ENCODE measurements at regions not wholly inside any gene's neighbourhood (a gene's known extent, or its start where the extent isn't known, plus 50 kb on each side); places are given as distances from the start of the nearest gene placed in this dataset.

GRCh38 chr12:127260531-127260930 is 1006.4 kb upstream of the TMEM132C start:
- Histone ChIP-seq H3K4me1 (ENCODE audit: control insufficient read depth, insufficient read depth, low read length) (no peaks in the 10 kb centered on the region), H3K27me3 (ENCODE audit: control insufficient read depth, insufficient read depth, low read length) (no peaks in the 10 kb centered on the region), H3K4me3 (ENCODE audit: low read depth, low read length) (no peak overlapping the region), H3K9me3 (ENCODE audit: control insufficient read depth, insufficient read depth, low read length) (no peaks in the 10 kb centered on the region), H3K9ac (ENCODE audit: low read depth, low read length) (no peak overlapping the region), H3K36me3 (ENCODE audit: control insufficient read depth, insufficient read depth, low read length) (no peaks in the 10 kb centered on the region)

GRCh38 chr12:127260999-127261398 is 1006.0 kb upstream of the TMEM132C start:
- Histone ChIP-seq H3K9me3 (ENCODE audit: control insufficient read depth, insufficient read depth, low read length) (no peaks in the 10 kb centered on the region), H3K4me3 (ENCODE audit: low read depth, low read length) (no peak overlapping the region), H3K9ac (ENCODE audit: low read depth, low read length) (no peak overlapping the region), H3K36me3 (ENCODE audit: control insufficient read depth, insufficient read depth, low read length) (no peaks in the 10 kb centered on the region), H3K4me1 (ENCODE audit: control insufficient read depth, insufficient read depth, low read length) (no peaks in the 10 kb centered on the region), H3K27me3 (ENCODE audit: control insufficient read depth, insufficient read depth, low read length) (no peaks in the 10 kb centered on the region)

DNA sequence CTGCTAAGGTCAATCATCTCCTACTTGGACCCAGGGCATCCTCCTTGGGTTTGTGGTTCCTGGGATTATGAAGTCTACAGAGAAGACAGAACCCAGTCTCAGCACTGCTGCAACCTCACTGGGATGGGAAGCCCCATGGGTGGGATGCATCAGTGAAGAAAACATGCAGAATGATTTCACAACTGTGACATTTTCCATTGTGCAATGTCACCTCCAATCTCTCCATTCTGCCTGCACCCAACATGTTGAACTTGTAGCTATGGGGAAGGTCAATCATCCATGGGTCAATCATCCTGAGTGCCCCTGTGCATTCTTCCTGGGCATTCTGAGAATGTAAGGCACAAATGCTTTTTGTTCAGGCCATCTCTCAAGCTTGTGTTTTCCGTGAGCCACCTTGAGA is 1004.4 kb upstream of the TMEM132C start:
- H3K9ac ChIP-seq (ENCODE audit: low read depth, low read length) = no peak overlapping the region
- H3K9me3 ChIP-seq (ENCODE audit: control insufficient read depth, insufficient read depth, low read length) = no peaks in the 10 kb centered on the region
- no peaks in the 10 kb centered on the region for H3K4me1 ChIP-seq (ENCODE audit: control insufficient read depth, insufficient read depth, low read length)
- no peaks in the 10 kb centered on the region for H3K36me3 ChIP-seq (ENCODE audit: control insufficient read depth, insufficient read depth, low read length)
- no peak overlapping the region for H3K4me3 ChIP-seq (ENCODE audit: low read depth, low read length)
- H3K27me3 ChIP-seq (ENCODE audit: control insufficient read depth, insufficient read depth, low read length) = no peaks in the 10 kb centered on the region

- H3K27me3 ChIP-seq (ENCODE audit: control insufficient read depth, insufficient read depth, low read length) = no peaks in the 10 kb centered on the region
- H3K9ac ChIP-seq (ENCODE audit: low read depth, low read length) = no peak overlapping the region
- no peak overlapping the region for H3K4me3 ChIP-seq (ENCODE audit: low read depth, low read length)
- H3K9me3 ChIP-seq (ENCODE audit: control insufficient read depth, insufficient read depth, low read length) = no peaks in the 10 kb centered on the region
- H3K36me3 ChIP-seq (ENCODE audit: control insufficient read depth, insufficient read depth, low read length) = no peaks in the 10 kb centered on the region
- no peaks in the 10 kb centered on the region for H3K4me1 ChIP-seq (ENCODE audit: control insufficient read depth, insufficient read depth, low read length)
These were observed 1003.3 kb upstream of the TMEM132C start for GRCh38 chr12:127263621-127264020.

GRCh38 chr12:127267128-127267527 is 999.8 kb upstream of the TMEM132C start:
- H3K27me3 ChIP-seq (ENCODE audit: control insufficient read depth, insufficient read depth, low read length) = no peaks in the 10 kb centered on the region
- H3K9ac ChIP-seq (ENCODE audit: low read depth, low read length) = no peak overlapping the region
- no peaks in the 10 kb centered on the region for H3K4me1 ChIP-seq (ENCODE audit: control insufficient read depth, insufficient read depth, low read length)
- no peaks in the 10 kb centered on the region for H3K36me3 ChIP-seq (ENCODE audit: control insufficient read depth, insufficient read depth, low read length)
- no peaks in the 10 kb centered on the region for H3K9me3 ChIP-seq (ENCODE audit: control insufficient read depth, insufficient read depth, low read length)
- no peak overlapping the region for H3K4me3 ChIP-seq (ENCODE audit: low read depth, low read length)

DNA sequence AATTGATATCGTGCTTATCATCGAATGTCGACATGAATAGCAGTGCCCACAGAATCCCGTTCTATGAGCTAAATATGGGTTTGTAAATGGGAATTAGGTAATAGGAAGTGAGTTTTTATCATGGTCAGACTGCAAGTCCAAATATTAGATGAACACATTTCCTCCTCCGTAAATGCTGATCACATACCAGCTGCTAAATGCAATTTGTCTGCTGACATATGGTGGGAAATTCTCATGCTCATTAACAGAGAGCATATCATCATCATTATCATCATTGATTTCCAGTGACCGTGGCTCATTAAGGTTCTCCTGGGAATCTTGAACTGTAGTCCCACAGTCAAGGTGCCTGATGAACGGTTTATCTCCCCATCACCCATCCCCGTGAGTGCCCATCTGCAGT is 998.8 kb upstream of the TMEM132C start:
- H3K9ac ChIP-seq (ENCODE audit: low read depth, low read length) = no peak overlapping the region
- H3K4me3 ChIP-seq (ENCODE audit: low read depth, low read length) = no peak overlapping the region
- H3K27me3 ChIP-seq (ENCODE audit: control insufficient read depth, insufficient read depth, low read length) = no peaks in the 10 kb centered on the region

DNA sequence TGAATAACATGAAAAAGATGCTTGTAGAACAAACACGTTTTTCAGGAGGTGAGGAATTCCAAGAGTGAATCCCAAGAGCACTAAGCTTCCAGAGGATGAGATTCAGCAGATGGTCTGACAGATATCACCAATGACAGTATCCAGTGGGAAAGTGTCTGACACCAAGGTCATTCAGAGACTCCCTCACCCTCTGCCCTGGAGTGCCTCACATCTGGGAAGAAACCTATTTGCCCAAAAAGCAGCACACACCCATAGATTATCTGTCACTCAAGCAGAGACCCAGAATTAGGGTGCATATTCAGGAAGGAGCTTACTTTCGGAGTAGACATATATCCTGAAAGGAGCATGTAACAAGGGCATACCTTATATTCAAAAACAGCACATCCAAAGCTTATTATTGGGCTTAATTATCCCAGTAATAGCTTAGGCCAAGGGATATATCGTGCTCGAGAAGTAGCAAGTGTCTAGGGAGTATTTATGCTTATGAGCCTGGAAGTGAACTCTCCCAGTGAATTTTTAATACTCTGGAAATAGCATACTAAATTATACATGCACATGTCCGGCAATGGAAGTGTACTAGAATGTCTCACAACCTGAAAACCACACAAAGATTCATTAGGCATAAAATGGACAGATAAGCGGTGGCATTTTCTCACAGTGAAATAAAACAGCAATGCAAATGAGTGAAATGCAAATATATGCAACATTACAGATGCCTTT is 998.1 kb upstream of the TMEM132C start:
- no peaks in the 10 kb centered on the region for H3K9me3 ChIP-seq (ENCODE audit: control insufficient read depth, insufficient read depth, low read length)
- H3K27me3 ChIP-seq (ENCODE audit: control insufficient read depth, insufficient read depth, low read length) = no peaks in the 10 kb centered on the region
- no peaks in the 10 kb centered on the region for H3K36me3 ChIP-seq (ENCODE audit: control insufficient read depth, insufficient read depth, low read length)
- H3K9ac ChIP-seq (ENCODE audit: low read depth, low read length) = no peak overlapping the region
- H3K4me1 ChIP-seq (ENCODE audit: control insufficient read depth, insufficient read depth, low read length) = no peaks in the 10 kb centered on the region
- no peak overlapping the region for H3K4me3 ChIP-seq (ENCODE audit: low read depth, low read length)

More for the DNA sequence above, 998.8 kb upstream of the TMEM132C start:
- no peaks in the 10 kb centered on the region for H3K4me1 ChIP-seq (ENCODE audit: control insufficient read depth, insufficient read depth, low read length)
- no peaks in the 10 kb centered on the region for H3K9me3 ChIP-seq (ENCODE audit: control insufficient read depth, insufficient read depth, low read length)
- H3K36me3 ChIP-seq (ENCODE audit: control insufficient read depth, insufficient read depth, low read length) = no peaks in the 10 kb centered on the region

DNA sequence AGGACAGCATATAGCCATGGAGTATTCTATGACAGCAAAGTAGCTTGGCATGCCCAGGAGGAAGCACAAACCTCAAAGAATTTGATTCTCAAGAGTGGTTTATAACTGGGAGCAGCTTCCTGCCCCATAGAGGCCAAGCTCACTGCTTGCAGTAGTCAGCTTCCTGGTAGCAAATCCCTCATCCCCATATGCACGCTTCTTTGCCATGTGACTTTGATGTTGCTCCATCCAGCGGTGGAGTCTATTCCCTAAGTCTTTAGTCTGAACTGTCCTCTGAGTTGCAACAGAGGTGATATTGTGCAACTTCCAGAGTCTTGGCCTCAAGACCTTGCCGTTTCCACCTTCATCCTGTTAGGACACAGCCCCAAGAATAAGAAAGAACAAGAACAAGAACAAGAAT is 996.8 kb upstream of the TMEM132C start:
- no peaks in the 10 kb centered on the region for H3K36me3 ChIP-seq (ENCODE audit: control insufficient read depth, insufficient read depth, low read length)
- no peak overlapping the region for H3K4me3 ChIP-seq (ENCODE audit: low read depth, low read length)
- H3K9ac ChIP-seq (ENCODE audit: low read depth, low read length) = no peak overlapping the region
- H3K9me3 ChIP-seq (ENCODE audit: control insufficient read depth, insufficient read depth, low read length) = no peaks in the 10 kb centered on the region
- H3K4me1 ChIP-seq (ENCODE audit: control insufficient read depth, insufficient read depth, low read length) = no peaks in the 10 kb centered on the region
- no peaks in the 10 kb centered on the region for H3K27me3 ChIP-seq (ENCODE audit: control insufficient read depth, insufficient read depth, low read length)

DNA sequence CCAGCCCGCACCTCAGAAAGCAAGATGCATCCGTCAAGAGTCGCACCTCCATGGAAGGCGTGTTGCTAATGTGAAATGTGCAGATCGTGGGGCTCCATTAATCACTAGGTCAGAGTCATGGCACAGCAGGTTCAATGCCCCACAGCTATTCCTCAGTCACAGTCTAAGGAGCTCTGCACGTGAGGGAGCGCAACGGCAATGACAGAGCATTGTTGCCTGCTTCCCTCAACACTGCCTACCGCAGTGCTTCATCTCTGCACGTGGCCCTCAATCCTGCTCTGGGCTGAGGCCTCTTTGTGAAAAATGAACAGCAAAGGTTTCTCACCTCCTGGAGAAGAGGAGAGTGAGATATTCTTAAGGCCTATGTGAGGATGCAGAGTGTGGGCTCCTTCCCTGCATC is 995.2 kb upstream of the TMEM132C start:
- no peak overlapping the region for H3K4me3 ChIP-seq (ENCODE audit: low read depth, low read length)
- H3K9ac ChIP-seq (ENCODE audit: low read depth, low read length) = no peak overlapping the region
- H3K36me3 ChIP-seq (ENCODE audit: control insufficient read depth, insufficient read depth, low read length) = no peaks in the 10 kb centered on the region
- H3K4me1 ChIP-seq (ENCODE audit: control insufficient read depth, insufficient read depth, low read length) = no peaks in the 10 kb centered on the region
- H3K27me3 ChIP-seq (ENCODE audit: control insufficient read depth, insufficient read depth, low read length) = no peaks in the 10 kb centered on the region
- H3K9me3 ChIP-seq (ENCODE audit: control insufficient read depth, insufficient read depth, low read length) = no peaks in the 10 kb centered on the region

DNA sequence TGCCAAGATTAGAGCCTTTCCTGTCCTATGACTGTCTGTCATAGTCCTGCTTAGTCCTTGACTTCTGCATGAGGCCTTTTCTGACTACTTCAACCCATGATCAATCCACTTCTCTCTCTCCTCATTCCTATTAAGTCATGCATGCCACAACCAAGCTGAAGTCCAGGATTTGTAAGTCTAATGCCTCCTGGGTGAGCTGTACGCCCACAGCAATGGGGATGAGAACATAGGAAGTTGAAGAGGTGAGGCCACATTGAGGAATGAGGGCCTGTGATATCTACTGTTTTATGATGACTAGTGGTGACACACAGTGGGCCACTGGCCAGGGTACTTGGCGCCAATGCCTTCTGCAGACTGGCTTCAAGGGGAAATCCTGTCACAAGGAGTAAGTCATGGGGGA is 994.1 kb upstream of the TMEM132C start:
- no peaks in the 10 kb centered on the region for H3K36me3 ChIP-seq (ENCODE audit: control insufficient read depth, insufficient read depth, low read length)
- H3K9ac ChIP-seq (ENCODE audit: low read depth, low read length) = no peak overlapping the region
- H3K4me3 ChIP-seq (ENCODE audit: low read depth, low read length) = no peak overlapping the region
- no peaks in the 10 kb centered on the region for H3K9me3 ChIP-seq (ENCODE audit: control insufficient read depth, insufficient read depth, low read length)
- no peaks in the 10 kb centered on the region for H3K4me1 ChIP-seq (ENCODE audit: control insufficient read depth, insufficient read depth, low read length)
- H3K27me3 ChIP-seq (ENCODE audit: control insufficient read depth, insufficient read depth, low read length) = no peaks in the 10 kb centered on the region

DNA sequence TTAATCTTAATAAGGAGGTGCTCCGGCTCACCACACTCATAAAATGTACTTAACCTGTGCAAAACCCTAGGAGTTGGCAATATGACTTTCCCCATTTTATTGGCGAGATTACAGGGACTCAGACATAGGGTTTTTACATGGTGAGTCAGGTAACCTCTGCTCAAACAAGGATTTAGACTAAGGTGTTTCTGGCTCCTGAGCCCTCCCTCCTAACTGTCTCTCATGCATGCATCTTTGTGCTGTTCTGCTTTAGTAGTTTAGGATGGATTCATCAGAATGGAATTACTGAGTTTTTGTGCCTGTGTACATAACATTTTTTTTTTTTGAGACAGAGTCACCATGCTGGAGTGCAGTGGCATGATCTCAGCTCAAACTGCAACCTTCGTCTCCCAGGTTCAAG is 993.3 kb upstream of the TMEM132C start:
- Histone ChIP-seq H3K9me3 (ENCODE audit: control insufficient read depth, insufficient read depth, low read length) (no peaks in the 10 kb centered on the region), H3K4me3 (ENCODE audit: low read depth, low read length) (no peak overlapping the region), H3K27me3 (ENCODE audit: control insufficient read depth, insufficient read depth, low read length) (no peaks in the 10 kb centered on the region), H3K9ac (ENCODE audit: low read depth, low read length) (no peak overlapping the region), H3K4me1 (ENCODE audit: control insufficient read depth, insufficient read depth, low read length) (no peaks in the 10 kb centered on the region), H3K36me3 (ENCODE audit: control insufficient read depth, insufficient read depth, low read length) (no peaks in the 10 kb centered on the region)

- H3K9me3 ChIP-seq (ENCODE audit: control insufficient read depth, insufficient read depth, low read length) = no peaks in the 10 kb centered on the region
- no peak overlapping the region for H3K9ac ChIP-seq (ENCODE audit: low read depth, low read length)
- no peaks in the 10 kb centered on the region for H3K36me3 ChIP-seq (ENCODE audit: control insufficient read depth, insufficient read depth, low read length)
- no peaks in the 10 kb centered on the region for H3K27me3 ChIP-seq (ENCODE audit: control insufficient read depth, insufficient read depth, low read length)
- no peak overlapping the region for H3K4me3 ChIP-seq (ENCODE audit: low read depth, low read length)
- no peaks in the 10 kb centered on the region for H3K4me1 ChIP-seq (ENCODE audit: control insufficient read depth, insufficient read depth, low read length)
These were observed 991.6 kb upstream of the TMEM132C start for GRCh38 chr12:127275416-127275815.
